H9 (cell line): ENCODE measurements at regions not wholly inside any gene's neighbourhood (a gene's known extent, or its start where the extent isn't known, plus 50 kb on each side); places are given as distances from the start of the nearest gene placed in this dataset.
"Not testable (repeated sequence)": the region's sequence is repeated elsewhere in the genome, so short reads cannot be mapped to it uniquely, and the experiment has no call there.

Source experiments
- DNase-seq: peaks from one replicate; pipeline ENCODE4 v3.0.0-alpha.2; 2017
- H2AFZ ChIP-seq: one replicate; pipeline ENCODE4 v1.6.1; 2013; ENCODE audit warnings: mild to moderate bottlenecking, low read length, control low read depth, moderate library complexity
- H2AK5ac ChIP-seq: 2 replicates; pipeline ENCODE4 v1.6.1; 2013; ENCODE audit warnings: low read length, control low read depth, mixed read lengths; ENCODE audit not compliant: insufficient read length
- H2BK120ac ChIP-seq: one replicate; pipeline ENCODE4 v1.6.1; 2013; ENCODE audit warnings: low read depth, mild to moderate bottlenecking, low read length, control low read depth, inconsistent platforms; ENCODE audit not compliant: poor library complexity, severe bottlenecking
- H2BK12ac ChIP-seq: 2 replicates; pipeline ENCODE4 v1.6.1; 2013; ENCODE audit warnings: low read length, control low read depth, mixed read lengths, low read depth; ENCODE audit not compliant: insufficient read length
- H2BK15ac ChIP-seq: 2 replicates; pipeline ENCODE4 v1.6.1; 2013; ENCODE audit warnings: low read depth, low read length, control low read depth
- H2BK20ac ChIP-seq: one replicate; pipeline ENCODE4 v1.6.1; 2013; ENCODE audit warnings: low read depth, mild to moderate bottlenecking, low read length, control low read depth, inconsistent platforms; ENCODE audit not compliant: poor library complexity, severe bottlenecking
- H2BK5ac ChIP-seq: 2 replicates; pipeline ENCODE4 v1.6.1; 2013; ENCODE audit warnings: low read length, control low read depth, mixed read lengths; ENCODE audit not compliant: insufficient read length
- H3K14ac ChIP-seq: 2 replicates; pipeline ENCODE4 v1.6.1; 2013; ENCODE audit warnings: low read length, control low read depth; ENCODE audit not compliant: insufficient read depth
- H3K18ac ChIP-seq: 2 replicates; pipeline ENCODE4 v1.6.1; 2013; ENCODE audit warnings: low read depth, mild to moderate bottlenecking, mixed read lengths, low read length, control low read depth; ENCODE audit not compliant: insufficient read length
- H3K23ac ChIP-seq: 2 replicates; pipeline ENCODE4 v1.6.1; 2013; ENCODE audit warnings: low read length, control low read depth, mixed read lengths, low read depth; ENCODE audit not compliant: insufficient read length
- H3K23me2 ChIP-seq: 2 replicates; pipeline ENCODE4 v1.6.1; 2013; ENCODE audit warnings: low read depth, mild to moderate bottlenecking, mixed read lengths, low read length, control low read depth; ENCODE audit not compliant: insufficient read length, poor library complexity, severe bottlenecking
- H3K27ac ChIP-seq: 2 replicates; pipeline ENCODE4 v1.5.1; 2013; ENCODE audit warnings: low read length, control low read depth, mixed read lengths, low read depth; ENCODE audit not compliant: insufficient read length
- H3K27me3 ChIP-seq: 2 replicates; pipeline ENCODE4 v1.6.1; 2013; ENCODE audit warnings: low read length, control low read depth, inconsistent platforms; ENCODE audit not compliant: insufficient read depth
- H3K4ac ChIP-seq: 2 replicates; pipeline ENCODE4 v1.6.1; 2013; ENCODE audit warnings: low read depth, mild to moderate bottlenecking, control low read depth, inconsistent platforms, low read length, moderate library complexity
- H3K4me1 ChIP-seq: 2 replicates; pipeline ENCODE4 v1.6.1; 2013; ENCODE audit warnings: low read length, control low read depth, inconsistent platforms; ENCODE audit not compliant: insufficient read depth
- H3K4me2 ChIP-seq: 2 replicates; pipeline ENCODE4 v1.6.1; 2013; ENCODE audit warnings: low read length, control low read depth, mixed read lengths; ENCODE audit not compliant: insufficient read length, insufficient read depth
- H3K56ac ChIP-seq: 2 replicates; pipeline ENCODE4 v1.6.1; 2013; ENCODE audit warnings: low read depth, mild to moderate bottlenecking, mixed read lengths, low read length, control low read depth; ENCODE audit not compliant: insufficient read length
- H3K79me1 ChIP-seq: 2 replicates; pipeline ENCODE4 v1.6.1; 2013; ENCODE audit warnings: low read depth, mild to moderate bottlenecking, moderate library complexity, low read length, control low read depth, inconsistent platforms; ENCODE audit not compliant: insufficient read depth, poor library complexity, severe bottlenecking
- H3K79me2 ChIP-seq: 2 replicates; pipeline ENCODE4 v1.6.1; 2013; ENCODE audit warnings: low read length, control low read depth, inconsistent platforms; ENCODE audit not compliant: insufficient read depth
- H3K9ac ChIP-seq: 2 replicates; pipeline ENCODE4 v1.6.1; 2013; ENCODE audit warnings: low read length, control low read depth, mixed read lengths; ENCODE audit not compliant: insufficient read length; ENCODE audit errors: extremely low read depth
- H3K9me3 ChIP-seq: one replicate; pipeline ENCODE4 v1.6.1; 2013; ENCODE audit warnings: low read depth, low read length, inconsistent platforms; ENCODE audit not compliant: control insufficient read depth
- H3T11ph ChIP-seq: one replicate; pipeline ENCODE4 v1.6.1; 2013; ENCODE audit warnings: mild to moderate bottlenecking, low read length, control low read depth, inconsistent platforms
- H4K20me1 ChIP-seq: one replicate; pipeline ENCODE4 v1.6.1; 2013; ENCODE audit not compliant: control insufficient read depth, insufficient read length, insufficient read depth
- H4K5ac ChIP-seq: 2 replicates; pipeline ENCODE4 v1.6.1; 2013; ENCODE audit warnings: low read depth, mild to moderate bottlenecking, mixed read lengths, low read length, control low read depth; ENCODE audit not compliant: insufficient read length
- H4K8ac ChIP-seq: replicated peaks from 2 replicates; pipeline ENCODE4 v1.6.1; 2013; ENCODE audit warnings: low read length, control low read depth, mixed read lengths, low read depth; ENCODE audit not compliant: insufficient read length
- H4K91ac ChIP-seq: 2 replicates; pipeline ENCODE4 v1.6.1; 2013; ENCODE audit warnings: low read depth, mild to moderate bottlenecking, moderate library complexity, mixed read lengths, low read length, control low read depth; ENCODE audit not compliant: insufficient read length
- H3K27ac Mint-ChIP-seq, 3 experiments: 2 replicates in 2 of 3; 3 replicates in 1 of 3; pipeline ENCODE4 v1.8.0; 2020 to 2021; ENCODE audit warnings: mixed read lengths in 3 of 3, mild to moderate bottlenecking in 1 of 3, moderate library complexity in 1 of 3
- H3K27me3 Mint-ChIP-seq: 2 replicates; pipeline ENCODE4 v1.8.0; 2021; ENCODE audit warnings: low read depth, mild to moderate bottlenecking, moderate library complexity, mixed read lengths
- H3K36me3 Mint-ChIP-seq, 3 experiments: 2 replicates in 2 of 3; 3 replicates in 1 of 3; pipeline ENCODE4 v1.8.0; 2020 to 2021; ENCODE audit warnings: low read depth in 3 of 3, mixed read lengths in 3 of 3; ENCODE audit not compliant: insufficient read depth in 1 of 3
- H3K4me1 Mint-ChIP-seq, 2 experiments: 2 replicates each; pipeline ENCODE4 v1.8.0; 2020; ENCODE audit warnings: mixed read lengths in 2 of 2
- H3K4me3 Mint-ChIP-seq, 2 experiments: 2 replicates in 1 of 2; 3 replicates in 1 of 2; pipeline ENCODE4 v1.8.0; 2020 to 2021; ENCODE audit warnings: mild to moderate bottlenecking in 2 of 2, mixed read lengths in 2 of 2, moderate library complexity in 1 of 2
- H3K9me3 Mint-ChIP-seq, 2 experiments: 2 replicates in 1 of 2; 3 replicates in 1 of 2; pipeline ENCODE4 v1.8.0; 2020; ENCODE audit warnings: mild to moderate bottlenecking in 2 of 2, mixed read lengths in 2 of 2, moderate library complexity in 1 of 2
- WGBS: extraction: QIAGEN DNeasy Blood & Tissue Kit; methylation state at CpG from one replicate; pipeline ENCODE4 v1.1.7; 2013; ENCODE audit warnings: missing lambda C conversion rate, low lambda C conversion rate, mixed read lengths; ENCODE audit not compliant: insufficient read length; ENCODE audit errors: extremely low coverage; 5-methylcytosine and 5-hydroxymethylcytosine counted together

DNA sequence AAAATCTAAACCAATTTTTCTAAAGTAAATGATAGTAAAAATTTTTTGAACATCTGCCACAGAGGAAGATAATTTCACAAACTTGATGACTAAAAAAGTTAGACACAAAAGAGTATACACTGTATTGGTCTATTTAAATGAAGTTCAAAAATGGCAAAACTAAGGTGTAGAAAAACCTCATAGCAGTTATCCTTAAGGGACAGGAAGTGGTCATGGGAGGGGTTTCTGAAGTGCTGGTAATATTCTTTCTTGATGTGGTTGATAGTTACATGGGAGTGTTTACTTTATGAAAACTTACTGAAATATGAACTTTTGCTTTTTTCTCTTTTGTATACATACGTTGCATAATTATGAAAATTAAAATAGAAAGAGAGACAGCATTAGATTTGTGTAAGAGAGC, 64.1 kb upstream of the POTED start:
- H3K9me3 Mint-ChIP-seq, result peaks cover 37 to 38% of the 10 kb centered on the region in 2 experiments
- not testable (repeated sequence) for H3K56ac ChIP-seq, H3K23ac ChIP-seq, H3K27ac Mint-ChIP-seq, H3K23me2 ChIP-seq, H3K18ac ChIP-seq, H4K20me1 ChIP-seq, H2BK20ac ChIP-seq, H2BK12ac ChIP-seq, H3K79me2 ChIP-seq, H3K79me1 ChIP-seq, H3K9ac ChIP-seq, H2BK15ac ChIP-seq, H2AK5ac ChIP-seq, H3K4me1 Mint-ChIP-seq, H3K14ac ChIP-seq, H3T11ph ChIP-seq, H3K27me3 ChIP-seq, H3K4me1 ChIP-seq, H4K91ac ChIP-seq, H3K4me2 ChIP-seq, H3K4ac ChIP-seq, H2BK5ac ChIP-seq, H4K8ac ChIP-seq, H3K27ac ChIP-seq, H3K4me3 Mint-ChIP-seq, H3K9me3 ChIP-seq, H2AFZ ChIP-seq, H4K5ac ChIP-seq, H3K27me3 Mint-ChIP-seq, DNase-seq, H3K36me3 Mint-ChIP-seq, H2BK120ac ChIP-seq
- WGBS, result no CpG with 5 or more reads among the region's 1 CpG
